ENCODE measurements at regions not wholly inside any gene's neighbourhood (a gene's known extent, or its start where the extent isn't known, plus 50 kb on each side); places are given as distances from the start of the nearest gene placed in this dataset.

- TF ChIP-seq CTCF (IDR thresholded peaks at IDR 0.05): no peak
Measured at GRCh38 chr12:91249054-91249453, 66.4 kb upstream of the DCN start.

GRCh38 chr12:91241756-91242155 lies 59.1 kb upstream of the DCN start:
- TF ChIP-seq CTCF (IDR thresholded peaks at IDR 0.05): no peak

DNA sequence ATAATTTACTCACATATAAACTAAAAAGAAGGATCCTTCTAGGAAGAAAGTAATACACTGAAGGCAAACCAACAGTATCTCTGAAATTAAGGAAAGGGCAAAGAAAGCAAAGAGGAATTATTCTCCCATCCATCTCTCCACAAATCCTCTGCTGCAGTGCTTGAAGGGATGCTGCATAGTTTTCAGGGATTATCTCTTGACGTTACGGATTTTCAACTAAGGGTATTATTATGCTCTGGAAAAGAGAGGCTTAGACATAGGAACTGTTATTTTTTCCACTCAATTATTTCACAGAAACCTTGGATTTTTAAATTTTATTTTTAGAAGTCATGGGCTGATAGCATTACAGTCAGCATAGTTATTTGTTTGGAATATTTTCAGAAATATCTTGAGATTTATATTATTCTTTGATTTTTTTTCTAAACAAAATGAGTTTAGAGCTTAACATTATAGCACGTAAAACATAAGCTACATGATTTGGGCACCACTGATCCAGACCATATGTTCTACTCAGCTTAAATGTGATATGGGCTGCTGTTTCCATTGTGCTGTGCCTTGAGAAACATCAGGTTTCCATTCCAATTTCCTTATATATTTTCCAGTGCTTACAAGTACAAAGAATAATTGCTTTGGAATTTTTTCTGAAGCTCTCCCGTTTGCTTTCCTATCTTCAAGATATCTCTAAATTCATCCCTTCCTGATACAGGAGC lies 57.9 kb upstream of the DCN start:
- TF ChIP-seq CTCF (IDR thresholded peaks at IDR 0.05): no peak

DNA sequence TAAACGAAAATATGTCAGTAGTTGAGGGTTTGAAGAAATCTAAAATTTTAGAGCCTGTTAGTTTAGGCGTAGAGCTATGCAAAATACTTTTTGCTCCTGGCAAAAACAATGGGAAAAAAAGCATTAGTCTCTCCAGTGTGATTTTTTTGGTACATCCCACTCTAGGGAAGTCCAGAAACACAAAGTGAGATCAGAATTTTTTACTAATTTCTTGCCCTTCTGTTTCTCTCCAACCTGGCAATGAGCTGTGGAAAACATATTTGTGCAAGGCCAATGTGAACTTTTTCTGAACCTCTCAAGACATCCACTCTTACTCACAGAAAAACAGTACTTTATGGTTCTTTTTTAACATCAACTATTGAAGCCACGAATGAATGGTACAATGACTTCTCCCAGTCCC lies 56.9 kb upstream of the DCN start:
- no peak for TF ChIP-seq CTCF (IDR thresholded peaks at IDR 0.05)
